HEK293 (cell line): ENCODE measurements at regions not wholly inside any gene's neighbourhood (a gene's known extent, or its start where the extent isn't known, plus 50 kb on each side); places are given as distances from the start of the nearest gene placed in this dataset.

Experiments used
- TCF7L2 ChIP-seq: IDR thresholded peaks from 2 replicates; pipeline ENCODE4 v1.6.1; 2011; ENCODE audit warnings: low read depth, mild to moderate bottlenecking, inconsistent platforms, low read length, moderate library complexity, borderline replicate concordance
- ZNF23 ChIP-seq: fragments of 450-650 bp; formaldehyde crosslinking; IDR thresholded peaks from 2 replicates; pipeline ENCODE4 v1.5.1; 2016; ENCODE audit warnings: missing biosample characterization, missing genetic modification characterization, borderline replicate concordance
- ZNF585B ChIP-seq: fragments of 450-650 bp; formaldehyde crosslinking; IDR thresholded peaks from 2 replicates; pipeline ENCODE4 v1.5.1; 2016; ENCODE audit warnings: missing biosample characterization, missing genetic modification characterization
- TF ChIP-seq, protein P1 (sequence below): fragments of 450-650 bp; formaldehyde crosslinking; IDR thresholded peaks from 2 replicates; pipeline ENCODE4 v1.5.1; 2016; ENCODE audit warnings: missing biosample characterization, missing genetic modification characterization
- TF ChIP-seq, protein P2 (sequence below): fragments of 450-650 bp; formaldehyde crosslinking; IDR thresholded peaks from 2 replicates; pipeline ENCODE4 v1.5.1; 2016; ENCODE audit warnings: missing biosample characterization, missing genetic modification characterization

DNA sequence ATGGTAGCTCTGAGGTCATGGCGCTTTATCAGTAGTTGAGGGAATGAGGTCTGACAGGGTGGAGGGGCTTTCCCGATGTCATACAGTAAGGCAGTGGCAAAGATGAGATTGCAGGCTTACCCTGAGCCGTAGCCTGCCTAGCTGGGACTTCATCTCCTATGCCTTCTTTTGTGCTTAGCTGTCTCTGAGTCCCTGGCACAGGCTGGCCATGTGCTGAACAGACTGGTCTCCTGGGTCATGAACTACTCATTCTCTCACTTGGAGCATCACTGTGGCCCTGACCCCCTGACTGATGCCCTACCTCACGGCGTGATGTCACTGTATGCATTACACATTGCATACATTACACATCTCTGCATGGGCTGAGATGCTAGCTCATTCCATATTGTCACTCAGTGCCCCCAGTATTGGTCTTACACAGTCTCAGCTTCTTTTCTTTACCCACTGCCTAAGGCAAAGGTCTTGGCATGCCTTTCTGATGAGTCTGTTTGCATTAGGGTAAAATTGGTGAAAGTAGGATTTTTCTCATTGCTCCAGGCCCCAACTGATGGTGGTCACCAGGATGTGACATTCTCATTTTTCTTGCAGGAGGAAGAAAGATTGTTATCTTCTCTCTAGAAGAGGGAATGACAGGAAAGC is 389.4 kb upstream of the CADM1 start:
- TF ChIP-seq TCF7L2 (no peak), ZNF23 (tag by site-specific recombination) (no peak), ZNF585B (no peak)
- TF ChIP-seq, protein P1, sequence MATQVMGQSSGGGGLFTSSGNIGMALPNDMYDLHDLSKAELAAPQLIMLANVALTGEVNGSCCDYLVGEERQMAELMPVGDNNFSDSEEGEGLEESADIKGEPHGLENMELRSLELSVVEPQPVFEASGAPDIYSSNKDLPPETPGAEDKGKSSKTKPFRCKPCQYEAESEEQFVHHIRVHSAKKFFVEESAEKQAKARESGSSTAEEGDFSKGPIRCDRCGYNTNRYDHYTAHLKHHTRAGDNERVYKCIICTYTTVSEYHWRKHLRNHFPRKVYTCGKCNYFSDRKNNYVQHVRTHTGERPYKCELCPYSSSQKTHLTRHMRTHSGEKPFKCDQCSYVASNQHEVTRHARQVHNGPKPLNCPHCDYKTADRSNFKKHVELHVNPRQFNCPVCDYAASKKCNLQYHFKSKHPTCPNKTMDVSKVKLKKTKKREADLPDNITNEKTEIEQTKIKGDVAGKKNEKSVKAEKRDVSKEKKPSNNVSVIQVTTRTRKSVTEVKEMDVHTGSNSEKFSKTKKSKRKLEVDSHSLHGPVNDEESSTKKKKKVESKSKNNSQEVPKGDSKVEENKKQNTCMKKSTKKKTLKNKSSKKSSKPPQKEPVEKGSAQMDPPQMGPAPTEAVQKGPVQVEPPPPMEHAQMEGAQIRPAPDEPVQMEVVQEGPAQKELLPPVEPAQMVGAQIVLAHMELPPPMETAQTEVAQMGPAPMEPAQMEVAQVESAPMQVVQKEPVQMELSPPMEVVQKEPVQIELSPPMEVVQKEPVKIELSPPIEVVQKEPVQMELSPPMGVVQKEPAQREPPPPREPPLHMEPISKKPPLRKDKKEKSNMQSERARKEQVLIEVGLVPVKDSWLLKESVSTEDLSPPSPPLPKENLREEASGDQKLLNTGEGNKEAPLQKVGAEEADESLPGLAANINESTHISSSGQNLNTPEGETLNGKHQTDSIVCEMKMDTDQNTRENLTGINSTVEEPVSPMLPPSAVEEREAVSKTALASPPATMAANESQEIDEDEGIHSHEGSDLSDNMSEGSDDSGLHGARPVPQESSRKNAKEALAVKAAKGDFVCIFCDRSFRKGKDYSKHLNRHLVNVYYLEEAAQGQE (tag by site-specific recombination) = no peak
- TF ChIP-seq, protein P2, sequence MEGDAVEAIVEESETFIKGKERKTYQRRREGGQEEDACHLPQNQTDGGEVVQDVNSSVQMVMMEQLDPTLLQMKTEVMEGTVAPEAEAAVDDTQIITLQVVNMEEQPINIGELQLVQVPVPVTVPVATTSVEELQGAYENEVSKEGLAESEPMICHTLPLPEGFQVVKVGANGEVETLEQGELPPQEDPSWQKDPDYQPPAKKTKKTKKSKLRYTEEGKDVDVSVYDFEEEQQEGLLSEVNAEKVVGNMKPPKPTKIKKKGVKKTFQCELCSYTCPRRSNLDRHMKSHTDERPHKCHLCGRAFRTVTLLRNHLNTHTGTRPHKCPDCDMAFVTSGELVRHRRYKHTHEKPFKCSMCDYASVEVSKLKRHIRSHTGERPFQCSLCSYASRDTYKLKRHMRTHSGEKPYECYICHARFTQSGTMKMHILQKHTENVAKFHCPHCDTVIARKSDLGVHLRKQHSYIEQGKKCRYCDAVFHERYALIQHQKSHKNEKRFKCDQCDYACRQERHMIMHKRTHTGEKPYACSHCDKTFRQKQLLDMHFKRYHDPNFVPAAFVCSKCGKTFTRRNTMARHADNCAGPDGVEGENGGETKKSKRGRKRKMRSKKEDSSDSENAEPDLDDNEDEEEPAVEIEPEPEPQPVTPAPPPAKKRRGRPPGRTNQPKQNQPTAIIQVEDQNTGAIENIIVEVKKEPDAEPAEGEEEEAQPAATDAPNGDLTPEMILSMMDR (tag by site-specific recombination) = no peak
